Keratinocyte (primary cell): ENCODE measurements at regions not wholly inside any gene's neighbourhood (a gene's known extent, or its start where the extent isn't known, plus 50 kb on each side); places are given as distances from the start of the nearest gene placed in this dataset.

Source experiments
- DNase-seq: peaks from one replicate; pipeline ENCODE4 v3.0.0-alpha.2; 2011; ENCODE audit warnings: low read depth, missing footprints, low spot score
- FAIRE-seq: peaks from 2 replicates; lab custom pipeline; 2011; peaks lifted over from hg19 to GRCh38; lab: Jason Lieb, UNC
- H2AFZ ChIP-seq: 2 replicates; pipeline ENCODE4 v1.6.0; 2012; ENCODE audit warnings: low read length, control low read depth, inconsistent platforms; ENCODE audit not compliant: control insufficient read depth
- H3K27ac ChIP-seq: 2 replicates; pipeline ENCODE4 v1.5.1; 2011; ENCODE audit warnings: low read length; ENCODE audit not compliant: control insufficient read depth, insufficient read depth
- H3K27me3 ChIP-seq: 3 replicates; pipeline ENCODE4 v1.6.0; 2011; ENCODE audit warnings: low read length; ENCODE audit not compliant: control insufficient read depth, insufficient read depth; ENCODE audit errors: extremely low read depth
- H3K36me3 ChIP-seq, 2 experiments: 2 replicates in 1 of 2; 3 replicates in 1 of 2; pipeline ENCODE4 v1.5.1; 2011; ENCODE audit warnings: low read length in 2 of 2, mild to moderate bottlenecking in 1 of 2; ENCODE audit not compliant: control insufficient read depth in 2 of 2, insufficient read depth in 2 of 2; ENCODE audit errors: extremely low read depth in 1 of 2
- H3K4me1 ChIP-seq: 3 replicates; pipeline ENCODE4 v1.5.1; 2011; ENCODE audit warnings: low read length; ENCODE audit not compliant: control insufficient read depth, insufficient read depth; ENCODE audit errors: extremely low read depth
- H3K4me2 ChIP-seq: 3 replicates; pipeline ENCODE4 v1.6.0; 2011; ENCODE audit warnings: low read depth, low read length; ENCODE audit not compliant: control insufficient read depth, insufficient read depth; ENCODE audit errors: extremely low read depth
- H3K4me3 ChIP-seq, 3 experiments: fragments of 200-600 bp in 1 of 3; sonication (generic) in 1 of 3; 2 replicates in 2 of 3; 3 replicates in 1 of 3; pipeline ENCODE4 v1.5.1; 2011 to 2016; ENCODE audit warnings: low read length in 3 of 3, mild to moderate bottlenecking in 3 of 3, control low read depth in 2 of 3, inconsistent platforms in 1 of 3, low read depth in 1 of 3, mixed read lengths in 1 of 3, mixed run types in 1 of 3, moderate library complexity in 1 of 3; ENCODE audit not compliant: control insufficient read depth in 2 of 3, insufficient read depth in 2 of 3; ENCODE audit errors: extremely low read depth in 1 of 3
- H3K79me2 ChIP-seq: 2 replicates; pipeline ENCODE4 v1.6.0; 2012; ENCODE audit warnings: low read length; ENCODE audit not compliant: control insufficient read depth, insufficient read depth
- H3K9ac ChIP-seq: 3 replicates; pipeline ENCODE4 v1.6.0; 2011; ENCODE audit warnings: low read length; ENCODE audit not compliant: control insufficient read depth, insufficient read depth; ENCODE audit errors: extremely low read depth
- H3K9me1 ChIP-seq: 3 replicates; pipeline ENCODE4 v1.6.0; 2011; ENCODE audit warnings: low read length; ENCODE audit not compliant: control insufficient read depth, insufficient read depth; ENCODE audit errors: extremely low read depth
- H3K9me3 ChIP-seq: 2 replicates; pipeline ENCODE4 v1.5.1; 2012; ENCODE audit warnings: low read depth, low read length; ENCODE audit not compliant: control insufficient read depth
- H4K20me1 ChIP-seq: 3 replicates; pipeline ENCODE4 v1.6.0; 2011; ENCODE audit warnings: low read length; ENCODE audit not compliant: control insufficient read depth, insufficient read depth; ENCODE audit errors: extremely low read depth
- CTCF ChIP-seq, 3 experiments: IDR thresholded peaks in 1 of 3; conservative IDR thresholded peaks in 1 of 3; optimal IDR thresholded peaks in 1 of 3; 2 replicates in 2 of 3; 3 replicates in 1 of 3; pipeline versions ENCODE3 to v1.5.1; 2011; ENCODE audit warnings: low read length in 3 of 3, mild to moderate bottlenecking in 3 of 3, moderate library complexity in 2 of 3, control low read depth in 1 of 3, inconsistent platforms in 1 of 3; ENCODE audit not compliant: insufficient read depth in 2 of 3; ENCODE audit errors: extremely low read depth in 1 of 3
- EZH2 ChIP-seq: IDR thresholded peaks from one replicate; pipeline ENCODE4 v1.6.1; 2012; ENCODE audit warnings: inconsistent platforms, mild to moderate bottlenecking, low read length, moderate library complexity
- dilution Hi-C: fragments of 300-500 bp; cut with MboI; formaldehyde crosslinking; loops from one replicate; pipeline ENCODE4 v1.7.0; 2020; ENCODE audit warnings: low sequenced_read_pairs; ENCODE audit not compliant: extremely low pct_ligation_motif_present

GRCh38 chr18:56065086-56065485 lies 477.1 kb upstream of the TCF4 start:
- DNase-seq, result no peak
- H3K9me1 ChIP-seq, result no peaks in the 10 kb centered on the region
- H3K27me3 ChIP-seq, result no peaks in the 10 kb centered on the region
- peaks cover 11% of the 10 kb centered on the region for H3K4me1 ChIP-seq
- FAIRE-seq, result no peak
- H3K9me3 ChIP-seq, result no peaks in the 10 kb centered on the region
- H3K79me2 ChIP-seq, result no peaks in the 10 kb centered on the region
- no peaks in the 10 kb centered on the region for H4K20me1 ChIP-seq
- no peak for TF ChIP-seq EZH2
- TF ChIP-seq CTCF (optimal IDR thresholded peaks at IDR 0.05 in 1 of 3, IDR thresholded peaks at IDR 0.05 in 1 of 3, conservative IDR thresholded peaks at IDR 0.05 in 1 of 3; ENCODE audit: extremely low read depth in 1 of 3, insufficient read depth in 2 of 3, low read length in 3 of 3), result no peak
- no peaks in the 10 kb centered on the region for H3K36me3 ChIP-seq
- H3K9ac ChIP-seq, result no peak overlapping the region
- dilution Hi-C loops, result no loop called here
- no peak overlapping the region for H3K27ac ChIP-seq
- no peak overlapping the region for H2AFZ ChIP-seq
- H3K4me3 ChIP-seq, result no peak overlapping the region
- H3K4me2 ChIP-seq, result no peak overlapping the region

GRCh38 chr18:56062931-56063330 lies 474.9 kb upstream of the TCF4 start:
- TF ChIP-seq EZH2 (no peak), CTCF (optimal IDR thresholded peaks at IDR 0.05 in 1 of 3, IDR thresholded peaks at IDR 0.05 in 1 of 3, conservative IDR thresholded peaks at IDR 0.05 in 1 of 3; ENCODE audit: extremely low read depth in 1 of 3, insufficient read depth in 2 of 3, low read length in 3 of 3) (no peak)
- peaks cover 1% of the 10 kb centered on the region for H3K4me1 ChIP-seq
- no peak overlapping the region for H2AFZ ChIP-seq
- H3K27me3 ChIP-seq, result no peaks in the 10 kb centered on the region
- H3K36me3 ChIP-seq, result no peaks in the 10 kb centered on the region
- DNase-seq (no peak), FAIRE-seq (no peak)
- H3K4me3 ChIP-seq, result no peak overlapping the region
- dilution Hi-C loops, result no loop called here
- no peaks in the 10 kb centered on the region for H4K20me1 ChIP-seq
- no peaks in the 10 kb centered on the region for H3K9me1 ChIP-seq
- H3K27ac ChIP-seq, result no peak overlapping the region
- H3K9me3 ChIP-seq, result no peaks in the 10 kb centered on the region
- no peak overlapping the region for H3K4me2 ChIP-seq
- no peaks in the 10 kb centered on the region for H3K79me2 ChIP-seq
- H3K9ac ChIP-seq, result no peak overlapping the region
